MM.1S (cell line): ENCODE measurements at regions not wholly inside any gene's neighbourhood (a gene's known extent, or its start where the extent isn't known, plus 50 kb on each side); places are given as distances from the start of the nearest gene placed in this dataset.

Experiments
- CTCF ChIP-seq: fragments of 300-600 bp; sonication (generic); IDR thresholded peaks from 2 replicates; pipeline ENCODE4 v1.5.1; 2016; ENCODE audit warnings: antibody characterized with exemption, low read length, mixed read lengths
- EZH2 ChIP-seq: fragments of 300-600 bp; sonication (generic); optimal IDR thresholded peaks from 2 replicates; pipeline ENCODE3; 2017; ENCODE audit warnings: low read depth, mild to moderate bottlenecking, antibody characterized with exemption, low read length, mixed read lengths

- TF ChIP-seq EZH2 (no peak), CTCF (no peak)
Measured at GRCh38 chr16:26672206-26672605, 394.5 kb upstream of the C16orf82 start.
